ENCODE measurements at regions not wholly inside any gene's neighbourhood (a gene's known extent, or its start where the extent isn't known, plus 50 kb on each side); places are given as distances from the start of the nearest gene placed in this dataset.

DNA sequence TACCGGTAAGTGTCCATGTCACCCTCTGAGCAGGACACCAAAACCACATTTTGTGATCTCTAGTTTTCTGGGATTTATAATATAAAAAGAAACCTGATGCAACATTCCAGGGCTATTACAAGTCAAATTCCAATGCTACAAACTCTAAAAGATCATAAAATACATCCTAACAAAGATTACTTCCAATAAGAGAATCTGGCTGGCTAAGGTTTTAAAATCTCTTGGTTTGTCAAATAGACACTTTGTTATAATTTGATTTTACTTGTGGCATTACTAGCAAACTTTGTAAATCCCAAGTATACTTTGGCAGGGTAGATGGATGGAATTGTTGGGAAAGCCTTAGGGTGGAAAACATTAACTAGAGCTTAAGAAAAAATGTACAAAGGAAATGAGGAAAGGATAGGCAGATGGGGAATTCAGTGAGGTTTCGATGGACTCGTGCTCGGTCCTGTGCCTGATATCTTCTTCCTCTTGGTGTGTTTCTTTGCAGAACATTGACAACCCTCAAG lies 74.0 kb upstream of the POMP start:
- no peaks in the 10 kb centered on the region for H3K36me3 Mint-ChIP-seq
- peaks cover 15% of the 10 kb centered on the region for H3K4me1 Mint-ChIP-seq (ENCODE audit: low read depth)
- ChIA-PET POLR2A (no interaction called here), CTCF (no interaction called here)
- H3K9me3 Mint-ChIP-seq = no peaks in the 10 kb centered on the region
- no peak for DNase-seq
- intact Hi-C loops (cut with micrococcal nuclease) = no loop called here
- no peak overlapping the region for H3K27ac Mint-ChIP-seq
- peaks cover 2% of the 10 kb centered on the region for H3K27me3 Mint-ChIP-seq
- no peak overlapping the region for H3K4me3 Mint-ChIP-seq

DNA sequence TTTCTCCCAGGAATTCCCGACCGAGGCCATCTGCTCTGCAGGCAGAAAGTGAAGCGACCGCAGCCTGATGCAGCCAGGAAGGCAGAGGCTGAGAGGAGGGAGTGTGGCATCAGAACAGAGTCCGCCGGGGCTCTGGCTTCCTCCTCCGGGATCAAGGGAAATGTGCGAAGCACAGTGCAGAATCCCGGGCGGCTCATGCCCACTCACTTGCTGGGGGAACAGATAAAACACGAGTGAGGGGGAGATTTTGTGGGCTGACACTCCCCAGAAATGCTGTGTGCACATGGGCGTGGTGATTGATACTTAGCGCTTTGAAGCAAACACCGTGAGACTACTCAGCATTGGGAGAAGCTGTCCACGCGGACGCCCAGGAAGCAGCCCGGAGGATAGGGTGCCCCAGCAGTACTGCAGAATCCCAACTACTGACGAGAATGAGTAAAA lies 75.3 kb upstream of the POMP start:
- DNase-seq = no peak
- CTCF ChIA-PET = no interaction called here
- peaks cover 15% of the 10 kb centered on the region for H3K4me1 Mint-ChIP-seq (ENCODE audit: low read depth)
- no peaks in the 10 kb centered on the region for H3K9me3 Mint-ChIP-seq
- intact Hi-C loops (cut with micrococcal nuclease) = no loop called here
- no peaks in the 10 kb centered on the region for H3K36me3 Mint-ChIP-seq
- H3K27ac Mint-ChIP-seq = no peak overlapping the region
- no peaks in the 10 kb centered on the region for H3K27me3 Mint-ChIP-seq
- POLR2A ChIA-PET = no interaction called here
- H3K4me3 Mint-ChIP-seq = no peak overlapping the region

DNA sequence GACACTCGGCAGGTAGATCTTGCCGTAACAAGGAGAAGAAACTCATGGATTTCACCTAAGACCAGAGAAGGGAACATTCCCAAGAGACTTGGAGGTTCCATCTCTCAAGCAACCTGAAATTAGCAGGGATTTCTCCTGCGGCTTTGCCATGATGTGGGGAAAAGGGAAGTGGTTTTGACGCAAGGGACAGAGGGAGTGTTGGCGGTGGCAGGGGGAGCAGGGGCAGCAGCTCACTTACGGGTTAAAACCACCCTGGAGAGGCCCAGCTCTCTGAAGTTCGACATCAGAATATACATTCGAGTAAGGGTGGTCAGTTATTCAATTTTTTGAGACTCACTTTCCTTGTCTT lies 76.1 kb upstream of the POMP start:
- no peak overlapping the region for H3K27ac Mint-ChIP-seq
- POLR2A ChIA-PET = interaction anchor here (0.8 kb wide), 1 partner anchor 8 kb away, joined by 3 read pairs; no protein-coding TSS in a partner anchor
- CTCF ChIA-PET = no interaction called here
- DNase-seq = no peak
- no peaks in the 10 kb centered on the region for H3K27me3 Mint-ChIP-seq
- H3K4me1 Mint-ChIP-seq (ENCODE audit: low read depth) = peaks cover 15% of the 10 kb centered on the region
- intact Hi-C loops (cut with micrococcal nuclease) = no loop called here
- no peaks in the 10 kb centered on the region for H3K36me3 Mint-ChIP-seq
- no peak overlapping the region for H3K4me3 Mint-ChIP-seq
- H3K9me3 Mint-ChIP-seq = no peaks in the 10 kb centered on the region

DNA sequence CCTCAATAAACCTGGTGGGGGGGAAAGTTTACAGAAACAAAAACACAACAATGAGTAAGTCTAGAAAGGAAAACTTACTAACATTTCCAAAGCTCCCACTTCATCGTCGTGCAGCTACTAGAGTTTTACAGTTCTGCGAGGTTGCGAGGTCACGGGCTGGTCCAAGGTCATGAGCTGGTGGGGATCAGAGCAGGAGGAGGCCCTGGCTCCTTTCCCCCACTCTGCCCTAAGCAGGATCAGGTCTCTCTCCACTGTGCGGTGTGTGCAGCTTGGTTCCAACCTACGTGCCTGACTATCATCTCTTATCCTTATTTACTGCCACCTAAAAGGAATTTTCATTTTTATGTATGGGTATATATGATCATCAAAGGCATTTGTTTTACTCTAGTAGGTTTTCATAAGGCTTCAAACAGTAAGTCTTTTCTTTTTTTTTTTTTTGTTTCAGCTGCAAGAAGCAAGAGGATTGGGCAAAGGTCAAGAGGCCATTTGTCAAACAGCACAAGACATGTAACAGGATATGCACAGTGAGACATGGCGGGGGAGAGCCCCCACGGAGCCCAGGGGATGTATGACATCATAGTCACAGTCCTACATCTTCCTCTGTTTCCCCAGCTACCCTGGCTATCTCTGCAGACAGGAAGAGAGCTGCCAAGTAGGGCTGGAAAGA lies 76.6 kb upstream of the POMP start:
- H3K27ac Mint-ChIP-seq = no peak overlapping the region
- no peaks in the 10 kb centered on the region for H3K36me3 Mint-ChIP-seq
- no peaks in the 10 kb centered on the region for H3K27me3 Mint-ChIP-seq
- no peaks in the 10 kb centered on the region for H3K9me3 Mint-ChIP-seq
- H3K4me3 Mint-ChIP-seq = no peak overlapping the region
- ChIA-PET POLR2A (interaction anchor here (0.8 kb wide), 1 partner anchor 8 kb away, joined by 3 read pairs; no protein-coding TSS in a partner anchor), CTCF (no interaction called here)
- peaks cover 15% of the 10 kb centered on the region for H3K4me1 Mint-ChIP-seq (ENCODE audit: low read depth)
- intact Hi-C loops (cut with micrococcal nuclease) = no loop called here
- peak; percentile 42 for DNase-seq

DNA sequence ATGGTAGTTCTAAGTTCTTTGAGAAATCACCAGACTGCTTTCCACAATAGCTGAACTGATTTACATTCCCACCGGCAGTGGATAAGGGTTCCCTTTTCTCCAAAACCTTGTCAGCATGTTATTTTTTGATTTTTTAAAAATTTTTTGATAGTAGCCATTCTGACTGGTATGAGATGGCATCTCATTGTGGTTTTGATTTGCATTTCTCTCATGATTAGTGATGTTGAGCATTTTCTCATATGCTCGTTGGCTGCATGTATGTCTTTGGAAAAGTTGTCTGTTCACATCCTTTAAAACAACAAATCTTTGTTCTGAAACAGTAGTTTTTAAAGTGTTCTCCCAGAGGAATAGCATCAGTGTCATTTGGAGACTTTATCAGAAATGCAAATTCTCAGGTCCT lies 77.5 kb upstream of the POMP start:
- ChIA-PET CTCF (no interaction called here), POLR2A (no interaction called here)
- no peak overlapping the region for H3K27ac Mint-ChIP-seq
- H3K4me3 Mint-ChIP-seq = no peak overlapping the region
- peaks cover 2% of the 10 kb centered on the region for H3K27me3 Mint-ChIP-seq
- no peak for DNase-seq
- intact Hi-C loops (cut with micrococcal nuclease) = no loop called here
- H3K4me1 Mint-ChIP-seq (ENCODE audit: low read depth) = peaks cover 15% of the 10 kb centered on the region
- no peaks in the 10 kb centered on the region for H3K9me3 Mint-ChIP-seq
- H3K36me3 Mint-ChIP-seq = no peaks in the 10 kb centered on the region

- H3K27ac Mint-ChIP-seq = no peak overlapping the region
- H3K36me3 Mint-ChIP-seq = no peaks in the 10 kb centered on the region
- no peak overlapping the region for H3K4me3 Mint-ChIP-seq
- H3K9me3 Mint-ChIP-seq = no peaks in the 10 kb centered on the region
- H3K4me1 Mint-ChIP-seq (ENCODE audit: low read depth) = peaks cover 9% of the 10 kb centered on the region
- no peak for DNase-seq
- intact Hi-C loops (cut with micrococcal nuclease) = no loop called here
- POLR2A ChIA-PET = no interaction called here
- H3K27me3 Mint-ChIP-seq = peaks cover 2% of the 10 kb centered on the region
- CTCF ChIA-PET = no interaction called here
Measured at GRCh38 chr13:28579736-28580135, 79.2 kb upstream of the POMP start.

DNA sequence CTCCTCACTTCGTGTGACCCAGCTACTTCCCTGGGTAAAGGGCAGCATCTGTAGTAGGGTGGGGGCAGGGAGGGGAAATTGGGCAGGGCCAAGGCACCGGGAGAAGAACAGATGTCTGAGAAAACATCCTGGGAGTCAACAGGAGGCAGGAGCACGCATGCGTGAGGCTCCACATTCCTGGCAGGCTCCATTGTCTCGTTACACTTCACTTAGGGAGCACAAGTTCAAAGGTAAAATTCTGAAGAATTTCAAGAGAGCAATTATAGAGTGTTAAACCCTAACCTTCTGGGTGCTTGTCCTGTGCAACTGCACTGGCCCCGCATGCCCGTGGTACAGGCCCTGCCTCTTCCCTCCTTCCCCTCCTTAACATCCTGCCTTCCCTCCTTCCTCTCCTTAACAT lies 79.6 kb upstream of the POMP start:
- DNase-seq = no peak
- CTCF ChIA-PET = no interaction called here
- peaks cover 1% of the 10 kb centered on the region for H3K9me3 Mint-ChIP-seq
- H3K36me3 Mint-ChIP-seq = no peaks in the 10 kb centered on the region
- no peak overlapping the region for H3K27ac Mint-ChIP-seq
- peaks cover 13% of the 10 kb centered on the region for H3K4me1 Mint-ChIP-seq (ENCODE audit: low read depth)
- intact Hi-C loops (cut with micrococcal nuclease) = no loop called here
- POLR2A ChIA-PET = no interaction called here
- H3K27me3 Mint-ChIP-seq = peaks cover 3% of the 10 kb centered on the region
- no peak overlapping the region for H3K4me3 Mint-ChIP-seq

- DNase-seq = no peak
- POLR2A ChIA-PET = no interaction called here
- no peaks in the 10 kb centered on the region for H3K36me3 Mint-ChIP-seq
- H3K27ac Mint-ChIP-seq = no peak overlapping the region
- no peak overlapping the region for H3K4me3 Mint-ChIP-seq
- peaks cover 1% of the 10 kb centered on the region for H3K9me3 Mint-ChIP-seq
- H3K27me3 Mint-ChIP-seq = peaks cover 3% of the 10 kb centered on the region
- intact Hi-C loops (cut with micrococcal nuclease) = no loop called here
- CTCF ChIA-PET = no interaction called here
- H3K4me1 Mint-ChIP-seq (ENCODE audit: low read depth) = peaks cover 13% of the 10 kb centered on the region
Measured at GRCh38 chr13:28576067-28576466, 81.1 kb upstream of the FLT1 start.

GRCh38 chr13:28575200-28575599 lies 80.3 kb upstream of the FLT1 start:
- no peaks in the 10 kb centered on the region for H3K36me3 Mint-ChIP-seq
- DNase-seq = no peak
- ChIA-PET POLR2A (no interaction called here), CTCF (no interaction called here)
- peaks cover 1% of the 10 kb centered on the region for H3K9me3 Mint-ChIP-seq
- intact Hi-C loops (cut with micrococcal nuclease) = no loop called here
- H3K27ac Mint-ChIP-seq = no peak overlapping the region
- H3K27me3 Mint-ChIP-seq = peaks cover 3% of the 10 kb centered on the region
- no peak overlapping the region for H3K4me3 Mint-ChIP-seq
- H3K4me1 Mint-ChIP-seq (ENCODE audit: low read depth) = peaks cover 13% of the 10 kb centered on the region

DNA sequence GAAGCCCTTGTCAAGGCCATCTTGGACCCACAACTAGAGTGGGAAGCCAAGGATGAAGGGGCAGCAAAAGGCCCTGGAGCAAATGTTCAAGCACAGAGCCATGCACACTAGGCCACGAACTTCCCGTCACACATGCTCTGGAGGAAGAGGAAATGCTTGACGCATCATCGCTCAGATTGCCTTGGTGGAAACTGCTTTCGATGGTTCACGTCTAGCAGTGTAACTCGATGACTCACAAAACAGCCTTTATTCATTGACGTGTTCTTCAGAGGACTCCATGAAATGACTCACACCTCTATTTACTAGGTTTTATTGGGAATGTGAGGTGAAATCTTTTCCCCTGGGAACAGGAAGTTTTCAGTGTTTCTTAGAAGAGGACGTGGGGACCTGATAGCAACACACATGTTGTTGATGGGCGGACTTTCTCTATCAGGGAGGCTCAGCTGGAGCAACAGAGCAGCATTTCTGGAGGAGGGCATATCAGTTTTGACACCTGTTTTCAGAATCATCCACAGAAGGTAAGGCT lies 79.8 kb upstream of the FLT1 start:
- POLR2A ChIA-PET = no interaction called here
- H3K4me1 Mint-ChIP-seq (ENCODE audit: low read depth) = peaks cover 13% of the 10 kb centered on the region

GRCh38 chr13:28573595-28574373 lies 78.9 kb upstream of the FLT1 start:
- ChIA-PET POLR2A (no interaction called here), CTCF (no interaction called here)
- intact Hi-C loops (cut with micrococcal nuclease) = loop anchor here (1.0 kb wide), 1 partner anchor 33 kb away; no protein-coding TSS in a partner anchor
- Mint-ChIP-seq H3K27ac (no peak overlapping the region), H3K4me3 (no peak overlapping the region), H3K4me1 (ENCODE audit: low read depth) (peaks cover 13% of the 10 kb centered on the region), H3K9me3 (peaks cover 1% of the 10 kb centered on the region), H3K27me3 (peaks cover 7% of the 10 kb centered on the region), H3K36me3 (no peaks in the 10 kb centered on the region)
- no peak for DNase-seq

More for the DNA sequence above, 79.8 kb upstream of the FLT1 start:
- Mint-ChIP-seq H3K27me3 (peaks cover 6% of the 10 kb centered on the region), H3K36me3 (no peaks in the 10 kb centered on the region), H3K9me3 (peaks cover 1% of the 10 kb centered on the region), H3K27ac (peak overlapping the region; percentile 67), H3K4me3 (no peak overlapping the region)
- intact Hi-C loops (cut with micrococcal nuclease) = loop anchor here (1.0 kb wide), 1 partner anchor 34 kb away; no protein-coding TSS in a partner anchor
- peak; percentile 67 for DNase-seq
- CTCF ChIA-PET = no interaction called here

- H3K9me3 Mint-ChIP-seq = peaks cover 1% of the 10 kb centered on the region
- H3K27me3 Mint-ChIP-seq = peaks cover 7% of the 10 kb centered on the region
- no peak overlapping the region for H3K4me3 Mint-ChIP-seq
- intact Hi-C loops (cut with micrococcal nuclease) = no loop called here
- no peaks in the 10 kb centered on the region for H3K36me3 Mint-ChIP-seq
- ChIA-PET CTCF (no interaction called here), POLR2A (no interaction called here)
- no peak for DNase-seq
- no peak overlapping the region for H3K27ac Mint-ChIP-seq
- H3K4me1 Mint-ChIP-seq (ENCODE audit: low read depth) = peaks cover 13% of the 10 kb centered on the region
Measured at GRCh38 chr13:28572871-28573270, 77.9 kb upstream of the FLT1 start.
